ENCODE measurements at regions not wholly inside any gene's neighbourhood (a gene's known extent, or its start where the extent isn't known, plus 50 kb on each side); places are given as distances from the start of the nearest gene placed in this dataset.

GRCh38 chr6:167398214-167399050 is 73.5 kb downstream of the TTLL2 start (continued):
- peak; percentile 84; the same call in 1 of the 2 replicates for TF ChIP-seq ARHGAP35 (CRISPR knock-in tag; IDR thresholded peaks at IDR 0.05; ENCODE audit: borderline replicate concordance)
- TF ChIP-seq SNAPC4 (CRISPR knock-in tag; IDR thresholded peaks at IDR 0.05): 0 out of 2 replicates have a peak, but pooled peaks have one; percentile 61
- no peak for TF ChIP-seq HNRNPLL (IDR thresholded peaks at IDR 0.05; ENCODE audit: low read depth, low read length, poor library complexity, severe bottlenecking)
- no peak for TF ChIP-seq ZNF552 (CRISPR knock-in tag; IDR thresholded peaks at IDR 0.05; ENCODE audit: borderline replicate concordance)
- TF ChIP-seq PRMT3 (CRISPR knock-in tag; IDR thresholded peaks at IDR 0.05; ENCODE audit: borderline replicate concordance, low read depth): peak; percentile 79; the same call in 1 of the 2 replicates
- TF ChIP-seq SNRNP70 (IDR thresholded peaks at IDR 0.05; ENCODE audit: low read depth, low read length): no peak
- TF ChIP-seq ZBTB3 (CRISPR knock-in tag; IDR thresholded peaks at IDR 0.05; ENCODE audit: borderline replicate concordance, low read depth): no peak
- no peak for TF ChIP-seq RARG (CRISPR knock-in tag; IDR thresholded peaks at IDR 0.05; ENCODE audit: low read depth)
- peak; percentile 96 for TF ChIP-seq MTA1 (CRISPR knock-in tag; IDR thresholded peaks at IDR 0.05; ENCODE audit: borderline replicate concordance)
- peak; percentile 95 for TF ChIP-seq NR2F1 (CRISPR knock-in tag; IDR thresholded peaks at IDR 0.05)
- TF ChIP-seq ZNF496 (CRISPR knock-in tag; IDR thresholded peaks at IDR 0.05; ENCODE audit: insufficient replicate concordance): no peak
- peak; percentile 71; the same call in 1 of the 2 replicates for TF ChIP-seq GMEB1 (CRISPR knock-in tag; IDR thresholded peaks at IDR 0.05; ENCODE audit: borderline replicate concordance)
- peak; percentile 95; the same call in 1 of the 2 replicates for TF ChIP-seq ZNF747 (CRISPR knock-in tag; IDR thresholded peaks at IDR 0.05; ENCODE audit: borderline replicate concordance)
- peak; percentile 100 for TF ChIP-seq MED1 (CRISPR knock-in tag; IDR thresholded peaks at IDR 0.05)
- peak; percentile 93 for TF ChIP-seq ZNF800 (CRISPR knock-in tag; IDR thresholded peaks at IDR 0.05)
